Glutamatergic neuron (in vitro differentiated cells): ENCODE measurements at regions not wholly inside any gene's neighbourhood (a gene's known extent, or its start where the extent isn't known, plus 50 kb on each side); places are given as distances from the start of the nearest gene placed in this dataset.
A peak's percentile ranks its signal among the peaks of the same experiment; 100 is the strongest.

ENCODE experiments used
- DNase-seq: peaks from one replicate; pipeline ENCODE4 v3.0.0; 2022
- H3K27ac Mint-ChIP-seq: one replicate; pipeline ENCODE4 v1.8.0; 2020; ENCODE audit warnings: mild to moderate bottlenecking, mixed read lengths, inconsistent platforms; ENCODE audit not compliant: unreplicated experiment
- H3K27me3 Mint-ChIP-seq: one replicate; pipeline ENCODE4 v1.8.0; 2020; ENCODE audit warnings: mild to moderate bottlenecking, moderate library complexity, mixed read lengths, inconsistent platforms; ENCODE audit not compliant: unreplicated experiment
- H3K36me3 Mint-ChIP-seq: one replicate; pipeline ENCODE4 v1.8.0; 2020; ENCODE audit warnings: mild to moderate bottlenecking, mixed read lengths, inconsistent platforms; ENCODE audit not compliant: unreplicated experiment
- H3K4me1 Mint-ChIP-seq: one replicate; pipeline ENCODE4 v1.8.0; 2020; ENCODE audit warnings: mild to moderate bottlenecking, low read depth, mixed read lengths, inconsistent platforms; ENCODE audit not compliant: unreplicated experiment
- H3K4me3 Mint-ChIP-seq: one replicate; pipeline ENCODE4 v1.8.0; 2020; ENCODE audit warnings: mild to moderate bottlenecking, mixed read lengths, inconsistent platforms; ENCODE audit not compliant: unreplicated experiment
- H3K9me3 Mint-ChIP-seq: one replicate; pipeline ENCODE4 v1.8.0; 2020; ENCODE audit warnings: mild to moderate bottlenecking, moderate library complexity, mixed read lengths, inconsistent platforms; ENCODE audit not compliant: unreplicated experiment
- CTCF ChIP-seq: fragments of 200-600 bp; sonication (generic); IDR thresholded peaks from one replicate; pipeline ENCODE4 v1.5.0; 2021; ENCODE audit not compliant: partially characterized antibody, unreplicated experiment

- no peak for TF ChIP-seq CTCF
- no peaks in the 10 kb centered on the region for H3K36me3 Mint-ChIP-seq
- no peak overlapping the region for H3K27ac Mint-ChIP-seq
- no peak overlapping the region for H3K4me3 Mint-ChIP-seq
- peaks cover 1% of the 10 kb centered on the region for H3K9me3 Mint-ChIP-seq
- no peaks in the 10 kb centered on the region for H3K27me3 Mint-ChIP-seq
- H3K4me1 Mint-ChIP-seq, result peaks cover 20% of the 10 kb centered on the region
- DNase-seq, result no peak
Measured at GRCh38 chr3:28664123-28664522, 315.5 kb upstream of the AZI2 start.

DNA sequence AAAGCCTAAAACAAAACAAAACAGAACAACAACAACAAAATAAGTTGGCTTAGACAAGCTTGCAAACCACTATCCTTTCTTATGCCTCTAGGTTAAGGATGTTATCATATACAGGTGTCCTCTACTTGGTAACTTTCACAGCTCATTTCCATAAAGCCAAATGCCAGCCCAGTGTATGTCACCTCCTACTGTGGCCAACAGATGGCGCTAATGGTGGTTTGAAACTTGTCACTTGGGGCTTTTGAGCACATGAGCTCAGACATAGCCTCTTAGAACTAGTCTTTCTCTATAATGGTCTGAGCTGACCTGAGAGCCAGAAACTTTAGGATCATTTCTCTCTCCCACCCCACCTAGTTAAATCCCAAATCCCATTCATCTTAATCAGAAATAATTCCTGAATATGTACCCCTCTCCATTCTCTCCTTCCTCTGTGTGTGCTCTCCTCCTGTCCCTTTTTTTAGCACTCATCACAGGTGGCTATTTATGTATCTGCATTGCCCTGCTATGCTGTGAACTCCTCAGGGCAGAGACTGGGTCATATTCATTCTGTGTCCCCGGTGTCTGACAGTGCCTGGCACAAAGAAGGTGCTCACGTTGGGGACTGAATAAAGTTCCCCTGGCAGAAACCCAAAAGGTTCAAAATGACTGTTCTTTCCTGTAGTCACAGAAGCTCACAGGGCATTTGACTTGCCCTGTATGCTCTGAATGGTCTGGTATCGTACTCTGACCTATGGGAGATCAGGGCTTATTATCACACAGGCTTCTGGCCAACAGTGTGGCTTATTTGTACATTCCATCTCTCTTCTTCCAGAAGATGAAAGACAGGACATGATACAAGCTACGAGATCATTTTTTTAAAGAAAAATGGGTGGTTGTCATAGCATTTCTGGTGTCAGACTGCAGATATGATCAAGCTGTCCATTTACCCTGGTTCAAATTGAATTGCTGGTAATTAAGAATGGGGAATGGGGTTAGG is 319.3 kb upstream of the AZI2 start:
- Mint-ChIP-seq H3K9me3 (peaks cover 2% of the 10 kb centered on the region), H3K27ac (peak overlapping the region; percentile 16), H3K27me3 (peaks cover 3% of the 10 kb centered on the region), H3K4me3 (no peak overlapping the region), H3K4me1 (peaks cover 40% of the 10 kb centered on the region), H3K36me3 (no peaks in the 10 kb centered on the region)
- DNase-seq, result peak; percentile 76
- peak; percentile 87 for TF ChIP-seq CTCF

- no peak for TF ChIP-seq CTCF
- peak overlapping the region; percentile 80 for H3K27ac Mint-ChIP-seq
- H3K4me3 Mint-ChIP-seq, result peak overlapping the region; percentile 51
- H3K4me1 Mint-ChIP-seq, result peaks cover 43% of the 10 kb centered on the region
- no peak for DNase-seq
- H3K36me3 Mint-ChIP-seq, result no peaks in the 10 kb centered on the region
- peaks cover 3% of the 10 kb centered on the region for H3K27me3 Mint-ChIP-seq
- H3K9me3 Mint-ChIP-seq, result peaks cover 2% of the 10 kb centered on the region
Measured at GRCh38 chr3:28669870-28670269, 321.2 kb upstream of the AZI2 start.

GRCh38 chr3:28672406-28672805 is 323.8 kb upstream of the AZI2 start:
- no peak for TF ChIP-seq CTCF
- H3K27me3 Mint-ChIP-seq, result peaks cover 3% of the 10 kb centered on the region
- H3K36me3 Mint-ChIP-seq, result no peaks in the 10 kb centered on the region
- peaks cover 2% of the 10 kb centered on the region for H3K9me3 Mint-ChIP-seq
- no peak overlapping the region for H3K27ac Mint-ChIP-seq
- no peak overlapping the region for H3K4me3 Mint-ChIP-seq
- H3K4me1 Mint-ChIP-seq, result peaks cover 42% of the 10 kb centered on the region
- DNase-seq, result no peak

DNA sequence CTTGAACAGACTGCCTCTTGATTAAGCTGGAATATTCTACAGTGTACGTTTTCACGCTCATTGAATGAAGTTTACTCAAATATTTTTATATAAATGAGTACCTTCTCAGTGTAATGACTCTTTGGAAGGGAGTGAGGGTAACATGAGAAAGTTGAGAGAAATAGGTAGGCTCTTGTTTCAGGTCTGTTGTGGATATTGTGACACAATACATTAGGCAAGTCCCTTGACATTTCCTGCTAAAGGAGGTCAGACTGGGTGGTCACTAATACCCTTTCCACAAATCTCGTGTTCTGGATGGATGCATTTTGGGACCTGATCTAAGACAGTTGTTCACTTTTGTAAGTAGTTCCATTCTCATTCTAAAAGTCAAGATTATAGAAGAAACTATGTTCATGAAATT is 324.8 kb upstream of the AZI2 start:
- peaks cover 35% of the 10 kb centered on the region for H3K4me1 Mint-ChIP-seq
- no peak for DNase-seq
- no peak for TF ChIP-seq CTCF
- H3K36me3 Mint-ChIP-seq, result no peaks in the 10 kb centered on the region
- no peak overlapping the region for H3K4me3 Mint-ChIP-seq
- H3K27ac Mint-ChIP-seq, result no peak overlapping the region
- H3K27me3 Mint-ChIP-seq, result peaks cover 3% of the 10 kb centered on the region
- peaks cover 2% of the 10 kb centered on the region for H3K9me3 Mint-ChIP-seq
